Mesothelial cell of epicardium (in vitro differentiated cells): ENCODE measurements at regions not wholly inside any gene's neighbourhood (a gene's known extent, or its start where the extent isn't known, plus 50 kb on each side); places are given as distances from the start of the nearest gene placed in this dataset.
A peak's percentile ranks its signal among the peaks of the same experiment; 100 is the strongest.
"Not testable (repeated sequence)": the region's sequence is repeated elsewhere in the genome, so short reads cannot be mapped to it uniquely, and the experiment has no call there.

Experiments used
- DNase-seq, 2 experiments: peaks; one replicate each; pipeline ENCODE4 v3.0.0; 2021; ENCODE audit warnings: low spot score in 2 of 2; ENCODE audit not compliant: unreplicated experiment in 2 of 2
- H3K27ac Mint-ChIP-seq: 2 replicates; pipeline ENCODE4 v1.8.0; 2021; ENCODE audit warnings: mixed read lengths
- H3K27me3 Mint-ChIP-seq: 2 replicates; pipeline ENCODE4 v1.8.0; 2021; ENCODE audit warnings: low read depth, mixed read lengths
- H3K36me3 Mint-ChIP-seq: 2 replicates; pipeline ENCODE4 v1.8.0; 2021; ENCODE audit warnings: mixed read lengths
- H3K4me1 Mint-ChIP-seq: 2 replicates; pipeline ENCODE4 v1.8.0; 2021; ENCODE audit warnings: mixed read lengths
- H3K4me3 Mint-ChIP-seq: 2 replicates; pipeline ENCODE4 v1.8.0; 2021; ENCODE audit warnings: mild to moderate bottlenecking, moderate library complexity, mixed read lengths
- H3K9me3 Mint-ChIP-seq: 2 replicates; pipeline ENCODE4 v1.8.0; 2021; ENCODE audit warnings: mixed read lengths
- CTCF ChIP-seq: fragments of 200-600 bp; sonication (generic); IDR thresholded peaks from one replicate; pipeline ENCODE4 v1.5.0; 2021; ENCODE audit warnings: antibody characterized with exemption; ENCODE audit not compliant: unreplicated experiment

- H3K4me3 Mint-ChIP-seq, result no peak overlapping the region
- no peak for TF ChIP-seq CTCF
These were observed 118.5 kb upstream of the SHISA3 start for GRCh38 chr4:42278709-42279324.

DNA sequence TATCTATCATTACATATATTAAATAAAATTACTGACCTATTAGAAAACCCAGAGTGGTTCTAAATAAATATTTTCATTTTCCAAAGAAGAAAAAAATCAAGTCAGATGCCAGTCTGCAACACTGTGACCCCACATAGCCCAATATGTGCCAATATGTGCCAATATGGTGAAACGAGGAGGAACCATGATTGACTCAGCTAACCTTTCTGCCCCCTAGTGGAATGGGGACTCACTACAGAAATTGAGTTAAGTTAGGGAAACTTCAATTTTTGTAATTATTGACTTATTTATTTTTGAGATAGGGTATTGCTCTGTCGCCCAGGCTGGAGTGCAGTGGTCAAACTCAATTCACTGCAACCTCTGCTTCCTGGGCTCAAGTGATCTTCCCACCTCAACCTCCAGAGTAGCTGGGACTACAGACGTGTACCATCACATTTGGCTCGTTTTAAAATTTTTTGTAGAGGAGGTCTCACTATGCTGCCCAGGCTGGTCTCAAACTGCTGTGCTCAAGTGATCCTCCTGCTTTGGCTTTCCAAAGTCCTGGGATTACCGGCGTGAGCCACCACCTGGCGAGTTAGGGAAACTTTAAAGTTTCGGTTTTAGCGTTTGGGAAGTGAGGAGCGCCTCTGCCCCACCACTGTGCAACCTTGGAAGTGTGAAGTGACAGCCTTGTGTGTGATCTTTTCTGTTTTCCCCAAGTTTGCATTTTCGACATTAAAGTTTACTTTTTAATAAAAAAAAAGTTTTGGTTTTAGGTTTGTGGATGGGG is 116.8 kb upstream of the SHISA3 start:
- H3K4me3 Mint-ChIP-seq, result no peak overlapping the region
- peak; percentile 79 for TF ChIP-seq CTCF
- no peak for DNase-seq
- no peaks in the 10 kb centered on the region for H3K9me3 Mint-ChIP-seq
- H3K27ac Mint-ChIP-seq, result no peak overlapping the region
- peaks cover 10% of the 10 kb centered on the region for H3K4me1 Mint-ChIP-seq
- H3K27me3 Mint-ChIP-seq, result peaks cover 7% of the 10 kb centered on the region
- no peaks in the 10 kb centered on the region for H3K36me3 Mint-ChIP-seq

More at GRCh38 chr4:42278709-42279324, 118.5 kb upstream of the SHISA3 start:
- Mint-ChIP-seq H3K4me1 (peaks cover 10% of the 10 kb centered on the region), H3K9me3 (no peaks in the 10 kb centered on the region), H3K27me3 (peaks cover 8% of the 10 kb centered on the region), H3K27ac (no peak overlapping the region), H3K36me3 (no peaks in the 10 kb centered on the region)
- DNase-seq, result no peak

- Mint-ChIP-seq H3K9me3 (no peaks in the 10 kb centered on the region), H3K4me3 (no peak overlapping the region), H3K36me3 (no peaks in the 10 kb centered on the region), H3K4me1 (peaks cover 10% of the 10 kb centered on the region), H3K27ac (no peak overlapping the region), H3K27me3 (peaks cover 7% of the 10 kb centered on the region)
- DNase-seq, result no peak
- TF ChIP-seq CTCF, result no peak
These were observed 115.8 kb upstream of the SHISA3 start for GRCh38 chr4:42281324-42282020.

DNA sequence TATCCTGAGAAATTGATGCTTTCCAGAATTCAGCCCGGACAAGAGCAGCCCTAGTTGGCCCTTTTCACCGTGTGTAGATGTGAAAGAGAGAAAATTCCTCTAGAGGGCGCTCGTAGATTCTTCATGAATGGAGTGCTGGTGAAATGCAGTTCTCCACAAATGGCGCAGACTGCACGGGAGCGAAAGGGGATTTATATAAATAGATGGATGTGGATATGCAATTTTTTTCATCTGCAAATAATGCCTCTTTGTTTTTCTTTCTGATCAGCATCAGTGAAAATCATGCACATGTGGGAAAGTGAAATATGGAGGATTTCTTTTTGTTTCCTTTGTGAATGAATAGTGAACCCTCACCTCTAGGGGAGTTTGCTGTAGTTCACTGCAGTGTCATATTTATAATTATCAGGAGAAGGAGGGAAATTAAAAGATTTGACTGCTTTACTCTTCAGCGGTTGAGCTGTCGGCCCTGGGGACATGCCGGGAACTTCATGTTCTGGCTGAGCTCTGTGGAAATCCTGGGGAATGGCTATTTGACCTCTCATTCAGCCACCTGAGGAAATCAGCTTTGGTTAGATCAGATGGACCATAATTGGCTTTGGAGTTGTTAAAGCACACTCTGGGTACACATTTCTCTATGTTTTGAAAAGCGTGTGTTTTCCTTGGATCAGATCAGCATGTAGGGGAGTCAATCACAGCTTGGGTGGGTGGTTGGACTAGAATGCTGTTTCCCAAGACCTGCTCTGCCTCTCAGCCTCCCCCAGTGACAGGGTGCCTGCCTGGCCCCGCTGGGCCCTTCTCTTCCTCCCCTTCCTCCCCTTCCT is 115.0 kb upstream of the SHISA3 start:
- H3K36me3 Mint-ChIP-seq, result no peaks in the 10 kb centered on the region
- peaks cover 7% of the 10 kb centered on the region for H3K27me3 Mint-ChIP-seq
- no peak overlapping the region for H3K27ac Mint-ChIP-seq
- peak in 1 of 2 experiments; percentile 44 for DNase-seq
- H3K4me3 Mint-ChIP-seq, result peak overlapping the region; percentile 15
- peaks cover 10% of the 10 kb centered on the region for H3K4me1 Mint-ChIP-seq
- peak; percentile 82 for TF ChIP-seq CTCF
- H3K9me3 Mint-ChIP-seq, result no peaks in the 10 kb centered on the region

- no peak for DNase-seq
- Mint-ChIP-seq H3K9me3 (no peaks in the 10 kb centered on the region), H3K27ac (no peak overlapping the region), H3K27me3 (peaks cover 7% of the 10 kb centered on the region), H3K4me3 (no peak overlapping the region), H3K4me1 (peaks cover 10% of the 10 kb centered on the region), H3K36me3 (no peaks in the 10 kb centered on the region)
- no peak for TF ChIP-seq CTCF
These were observed 113.3 kb upstream of the SHISA3 start for GRCh38 chr4:42284030-42284429.

- not testable (repeated sequence) for DNase-seq, H3K4me3 Mint-ChIP-seq, H3K9me3 Mint-ChIP-seq, H3K36me3 Mint-ChIP-seq, H3K4me1 Mint-ChIP-seq, H3K27ac Mint-ChIP-seq, H3K27me3 Mint-ChIP-seq
These were observed 108.4 kb upstream of the SHISA3 start for GRCh38 chr4:42288876-42289275.

DNA sequence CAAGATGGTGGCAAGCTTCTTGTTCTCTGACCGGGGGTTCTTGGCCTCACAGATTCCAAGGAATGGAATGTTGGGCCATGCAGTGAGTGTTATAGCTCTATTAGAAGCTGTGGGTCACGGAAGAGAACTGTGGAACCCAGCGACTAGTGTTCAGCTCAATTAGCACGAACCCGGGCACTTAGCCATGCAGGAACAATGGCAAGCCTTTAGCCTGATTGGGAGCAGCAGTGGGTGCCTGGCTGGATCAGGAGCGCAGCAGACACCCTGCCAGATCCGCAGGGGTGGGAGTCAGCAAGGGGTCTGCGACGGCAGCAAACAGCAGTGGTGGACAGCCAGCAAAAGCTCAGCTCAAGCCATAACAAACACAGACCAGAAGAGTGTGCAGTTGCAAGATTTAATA is 105.1 kb upstream of the SHISA3 start:
- not testable (repeated sequence) for H3K27ac Mint-ChIP-seq, H3K27me3 Mint-ChIP-seq, H3K9me3 Mint-ChIP-seq, H3K36me3 Mint-ChIP-seq, H3K4me3 Mint-ChIP-seq, H3K4me1 Mint-ChIP-seq, DNase-seq
